ENCODE measurements at regions not wholly inside any gene's neighbourhood (a gene's known extent, or its start where the extent isn't known, plus 50 kb on each side); places are given as distances from the start of the nearest gene placed in this dataset.

DNA sequence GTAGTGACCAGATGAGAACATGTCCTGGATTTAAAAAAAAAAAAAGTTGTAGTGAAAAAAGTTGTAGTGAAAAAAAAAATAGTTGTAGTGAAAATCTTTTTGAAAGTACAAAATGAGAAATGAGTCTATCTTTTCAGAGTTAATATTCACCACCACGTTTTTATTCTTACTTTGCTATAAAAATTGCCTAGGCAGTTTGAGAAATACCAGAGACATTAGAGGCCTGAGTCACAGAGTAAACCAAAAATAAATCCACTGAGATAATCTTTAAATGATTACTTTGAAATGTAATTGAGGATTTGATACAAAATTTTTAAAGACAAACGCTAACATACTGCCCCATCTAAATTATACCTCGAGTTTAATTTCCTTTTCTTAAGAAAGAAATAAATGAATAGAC, 101.2 kb upstream of the TIAM2 start:
- TF ChIP-seq, protein P1, sequence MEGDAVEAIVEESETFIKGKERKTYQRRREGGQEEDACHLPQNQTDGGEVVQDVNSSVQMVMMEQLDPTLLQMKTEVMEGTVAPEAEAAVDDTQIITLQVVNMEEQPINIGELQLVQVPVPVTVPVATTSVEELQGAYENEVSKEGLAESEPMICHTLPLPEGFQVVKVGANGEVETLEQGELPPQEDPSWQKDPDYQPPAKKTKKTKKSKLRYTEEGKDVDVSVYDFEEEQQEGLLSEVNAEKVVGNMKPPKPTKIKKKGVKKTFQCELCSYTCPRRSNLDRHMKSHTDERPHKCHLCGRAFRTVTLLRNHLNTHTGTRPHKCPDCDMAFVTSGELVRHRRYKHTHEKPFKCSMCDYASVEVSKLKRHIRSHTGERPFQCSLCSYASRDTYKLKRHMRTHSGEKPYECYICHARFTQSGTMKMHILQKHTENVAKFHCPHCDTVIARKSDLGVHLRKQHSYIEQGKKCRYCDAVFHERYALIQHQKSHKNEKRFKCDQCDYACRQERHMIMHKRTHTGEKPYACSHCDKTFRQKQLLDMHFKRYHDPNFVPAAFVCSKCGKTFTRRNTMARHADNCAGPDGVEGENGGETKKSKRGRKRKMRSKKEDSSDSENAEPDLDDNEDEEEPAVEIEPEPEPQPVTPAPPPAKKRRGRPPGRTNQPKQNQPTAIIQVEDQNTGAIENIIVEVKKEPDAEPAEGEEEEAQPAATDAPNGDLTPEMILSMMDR (conservative IDR thresholded peaks at IDR 0.05; ENCODE audit: low read depth, low read length), result no peak
- no peak for DNase-seq (ENCODE audit: low read depth)
- H3K4me3 ChIP-seq (ENCODE audit: low read length), result no peak overlapping the region

DNA sequence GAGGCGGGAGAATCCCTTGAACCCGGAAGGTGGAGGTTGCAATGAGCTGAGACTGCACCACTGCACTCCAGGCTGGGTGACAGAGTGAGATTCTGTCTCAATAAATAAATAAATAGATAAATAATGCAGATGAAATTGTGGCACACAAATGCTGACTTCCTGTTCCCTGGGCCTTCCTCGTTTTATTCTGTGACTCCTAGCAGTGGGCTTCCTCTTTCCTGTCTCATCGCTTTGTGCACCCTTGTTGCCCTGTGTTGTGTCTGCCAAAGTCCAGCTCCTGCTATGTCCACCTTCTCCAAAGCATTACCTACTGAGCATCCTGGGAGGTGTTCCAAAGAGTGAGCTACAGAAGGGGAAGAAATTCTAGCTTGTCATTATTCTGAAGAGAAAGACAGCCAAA, 100.2 kb upstream of the TIAM2 start:
- no peak overlapping the region for H3K4me3 ChIP-seq (ENCODE audit: low read length)
- TF ChIP-seq, protein P1 (conservative IDR thresholded peaks at IDR 0.05; ENCODE audit: low read depth, low read length), result no peak
- DNase-seq (ENCODE audit: low read depth), result no peak

DNA sequence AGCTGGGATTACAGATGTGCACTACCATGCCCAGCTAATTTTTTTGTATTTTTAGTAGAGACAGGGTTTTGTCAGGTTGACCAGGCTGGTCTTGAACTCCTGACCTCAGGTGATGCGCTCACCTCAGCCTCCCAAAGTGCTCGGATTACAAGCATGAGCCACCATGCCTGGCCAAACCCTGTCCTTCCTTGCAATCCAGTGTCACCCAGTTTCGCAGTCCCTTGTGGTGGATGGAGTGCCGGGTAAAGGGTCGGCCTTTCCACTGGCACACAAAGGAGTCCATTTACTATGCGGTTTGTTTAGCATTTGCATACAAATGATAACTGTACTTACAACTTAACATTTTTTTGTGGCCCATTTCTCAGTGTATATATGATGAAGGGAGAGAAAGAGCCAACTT, 99.3 kb upstream of the TIAM2 start:
- no peak for DNase-seq (ENCODE audit: low read depth)
- H3K4me3 ChIP-seq (ENCODE audit: low read length), result no peak overlapping the region
- TF ChIP-seq, protein P1 (conservative IDR thresholded peaks at IDR 0.05; ENCODE audit: low read depth, low read length), result no peak

DNA sequence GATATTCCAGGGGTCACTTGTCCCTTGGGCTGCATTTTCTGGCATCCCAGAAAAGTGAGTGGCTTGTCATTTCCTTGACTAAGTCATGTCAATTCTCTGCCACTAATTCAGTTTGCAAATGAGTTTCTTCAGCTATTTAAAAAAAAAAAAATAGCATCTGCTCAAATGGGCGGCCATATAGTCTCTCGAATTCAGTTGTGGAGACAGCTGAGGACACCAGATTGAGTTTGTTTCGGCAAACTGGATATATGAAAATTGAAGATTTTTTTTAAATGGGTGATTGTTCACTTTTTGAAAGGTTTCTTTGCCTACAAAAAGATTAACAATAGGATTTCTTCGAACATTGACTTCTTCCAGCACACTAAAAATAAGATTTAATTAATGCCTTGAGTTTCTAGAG, 96.3 kb upstream of the TIAM2 start:
- TF ChIP-seq, protein P1 (conservative IDR thresholded peaks at IDR 0.05; ENCODE audit: low read depth, low read length), result no peak
- H3K4me3 ChIP-seq (ENCODE audit: low read length), result no peak overlapping the region
- no peak for DNase-seq (ENCODE audit: low read depth)

DNA sequence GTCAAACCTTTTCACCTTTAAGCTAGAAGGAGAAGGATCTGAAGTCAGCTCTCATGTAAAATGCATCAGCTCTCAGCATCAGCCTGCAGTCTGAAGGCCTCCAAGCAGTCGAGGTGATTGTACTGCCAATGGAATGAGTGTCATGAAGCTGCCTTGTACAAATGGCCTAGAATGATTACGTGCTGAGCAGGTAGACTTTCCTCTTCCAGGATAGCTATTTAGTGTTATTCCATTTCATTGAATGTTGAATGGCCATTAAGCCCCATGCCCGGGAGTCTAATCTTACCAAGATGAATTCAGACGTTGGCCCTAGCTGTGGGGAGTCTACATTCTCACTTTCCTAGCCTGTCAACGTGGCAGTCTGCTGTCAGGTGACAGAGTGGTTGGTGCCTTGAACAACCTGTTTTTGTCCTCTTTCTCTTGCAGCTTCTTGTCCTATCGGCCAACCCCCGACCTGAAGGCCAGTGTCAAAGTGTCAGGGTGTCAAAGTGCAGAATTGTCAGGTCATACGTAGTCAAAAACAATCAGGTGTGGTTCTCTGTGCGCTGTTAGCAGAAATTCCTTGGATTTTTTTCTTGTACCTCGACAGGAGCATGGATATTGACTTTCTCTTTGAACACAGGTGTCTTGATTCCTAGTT, 95.2 kb upstream of the TIAM2 start:
- H3K4me3 ChIP-seq (ENCODE audit: low read length), result no peak overlapping the region
- no peak for DNase-seq (ENCODE audit: low read depth)
- TF ChIP-seq, protein P1 (conservative IDR thresholded peaks at IDR 0.05; ENCODE audit: low read depth, low read length), result no peak

DNA sequence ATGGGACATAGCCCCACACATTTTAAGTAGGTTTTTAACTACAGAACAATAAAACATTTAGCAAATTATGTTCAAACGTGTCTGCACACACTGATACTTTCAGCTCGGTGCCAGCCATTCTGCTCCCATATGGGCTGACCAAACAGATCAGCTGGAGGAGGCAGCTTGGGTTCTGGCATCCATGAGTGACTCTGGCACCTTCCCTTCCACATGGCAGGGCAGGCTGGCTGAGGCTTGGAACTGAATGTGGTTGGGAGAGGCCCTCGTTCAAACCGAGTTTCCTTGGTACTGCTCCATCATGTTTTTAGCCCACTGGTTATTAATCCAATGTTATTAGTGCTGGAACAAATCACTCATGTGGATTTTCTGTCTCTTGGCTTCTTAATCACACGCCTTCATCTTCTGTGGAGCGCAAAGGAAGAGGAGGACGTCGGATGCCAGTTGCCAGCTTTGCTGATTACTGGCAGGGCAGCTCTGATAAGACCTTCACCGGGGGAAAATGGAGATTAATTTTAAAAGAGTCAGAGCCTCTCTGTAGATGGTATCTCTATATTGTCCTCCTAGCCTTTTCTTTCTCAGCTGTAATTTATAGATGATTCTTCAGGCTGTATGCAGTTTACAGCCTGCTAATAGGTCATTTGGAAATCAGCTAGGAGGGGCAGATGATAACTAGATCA, 93.1 kb upstream of the TIAM2 start:
- H3K4me3 ChIP-seq (ENCODE audit: low read length), result no peak overlapping the region
- no peak for DNase-seq (ENCODE audit: low read depth)
- TF ChIP-seq, protein P1 (conservative IDR thresholded peaks at IDR 0.05; ENCODE audit: low read depth, low read length), result no peak

DNA sequence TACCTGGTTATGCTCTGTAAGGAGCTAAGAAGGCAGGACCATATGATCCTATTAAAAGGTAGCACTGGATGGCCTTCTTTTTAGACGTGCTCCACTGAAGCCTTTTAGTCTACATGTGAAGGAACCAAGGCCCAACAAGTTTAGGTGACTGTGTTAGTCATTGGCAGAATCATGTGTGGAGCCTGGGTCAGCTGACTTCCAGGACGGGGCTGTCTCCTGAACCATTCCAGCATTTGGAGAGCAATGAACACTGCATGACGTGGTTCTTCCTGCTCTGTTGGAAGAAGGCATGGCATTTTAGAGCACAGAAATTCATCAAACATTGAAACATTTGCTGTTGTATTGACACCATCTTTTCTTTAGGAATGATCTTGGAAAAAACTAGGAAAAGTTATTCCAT, 87.8 kb upstream of the TIAM2 start:
- TF ChIP-seq, protein P1 (conservative IDR thresholded peaks at IDR 0.05; ENCODE audit: low read depth, low read length), result no peak
- no peak for DNase-seq (ENCODE audit: low read depth)
- no peak overlapping the region for H3K4me3 ChIP-seq (ENCODE audit: low read length)
